ENCODE measurements at regions not wholly inside any gene's neighbourhood (a gene's known extent, or its start where the extent isn't known, plus 50 kb on each side); places are given as distances from the start of the nearest gene placed in this dataset.
A peak's percentile ranks its signal among the peaks of the same experiment; 100 is the strongest.

DNA sequence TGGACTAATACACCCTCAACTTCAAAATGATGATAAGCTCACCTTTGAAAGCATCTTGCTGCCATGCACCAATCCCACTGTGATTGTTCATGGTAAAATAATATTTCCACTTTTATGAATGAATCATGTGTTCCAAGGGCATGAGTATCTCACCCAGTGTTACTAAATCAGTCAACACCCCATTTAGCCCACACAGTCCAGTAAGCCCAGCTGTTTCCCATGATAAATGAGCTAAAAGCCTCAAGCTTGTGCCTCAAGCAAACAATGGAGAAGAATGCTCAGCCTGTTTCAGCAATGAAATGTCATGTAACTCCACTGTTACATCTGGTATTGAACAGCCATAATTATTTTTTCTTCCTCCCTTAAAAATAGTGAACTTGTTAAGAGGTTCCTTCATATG is 442.5 kb downstream of the XPNPEP1 start:
- no peak for DNase-seq (ENCODE audit: low read depth)

DNA sequence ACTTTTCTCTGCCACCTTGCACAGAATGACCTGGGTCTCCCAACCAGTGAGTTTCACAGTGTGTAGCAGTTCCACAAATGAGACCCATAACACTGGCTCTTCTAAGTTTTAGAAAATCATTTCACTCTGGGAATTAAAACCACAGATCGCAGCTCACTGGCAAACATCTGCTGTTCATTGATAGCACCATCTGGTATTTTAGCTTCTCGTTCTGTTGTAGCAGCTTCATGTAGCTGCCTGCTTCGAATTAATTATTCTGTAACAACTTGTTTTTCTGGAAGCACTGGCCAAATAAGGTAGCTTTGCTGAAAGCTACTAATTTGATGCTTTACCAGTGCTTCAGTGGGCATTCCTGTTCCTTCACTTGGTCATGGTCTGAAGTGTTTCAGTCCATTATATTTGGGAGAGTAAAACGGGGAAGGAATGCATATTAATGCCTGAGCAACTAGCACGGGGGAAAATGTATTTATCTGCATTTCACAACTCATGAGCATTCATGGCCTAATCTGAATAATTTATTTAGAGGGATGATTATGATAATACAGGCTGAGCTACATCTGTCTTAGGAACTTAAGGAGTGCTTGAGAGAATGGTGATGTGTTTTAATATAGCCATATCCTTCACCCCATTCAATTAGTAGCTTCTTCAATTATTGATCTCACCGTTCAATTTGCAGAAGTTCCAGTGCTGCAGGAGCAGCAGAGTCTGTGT is 447.4 kb downstream of the XPNPEP1 start:
- no peak for DNase-seq (ENCODE audit: low read depth)

DNA sequence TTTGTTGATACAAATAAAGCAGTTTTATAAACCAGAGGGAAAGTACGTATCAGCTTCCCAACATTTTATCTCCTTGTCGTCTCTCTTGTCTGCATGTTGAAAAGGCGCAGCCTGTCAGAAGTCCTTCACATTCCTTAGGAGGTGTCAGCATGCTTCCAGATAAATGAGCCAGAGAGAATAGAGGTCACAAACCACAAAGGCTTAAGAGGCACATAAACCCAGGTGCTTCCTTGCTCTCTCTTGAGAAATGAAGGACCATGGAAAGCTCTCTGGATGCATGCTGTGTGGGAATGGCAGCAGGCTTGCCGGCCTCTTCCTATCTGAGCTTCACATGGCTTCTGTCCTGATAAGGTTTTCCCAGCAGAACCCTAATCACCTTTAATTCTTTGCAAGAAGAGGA is 448.5 kb downstream of the XPNPEP1 start:
- no peak for DNase-seq (ENCODE audit: low read depth)

DNA sequence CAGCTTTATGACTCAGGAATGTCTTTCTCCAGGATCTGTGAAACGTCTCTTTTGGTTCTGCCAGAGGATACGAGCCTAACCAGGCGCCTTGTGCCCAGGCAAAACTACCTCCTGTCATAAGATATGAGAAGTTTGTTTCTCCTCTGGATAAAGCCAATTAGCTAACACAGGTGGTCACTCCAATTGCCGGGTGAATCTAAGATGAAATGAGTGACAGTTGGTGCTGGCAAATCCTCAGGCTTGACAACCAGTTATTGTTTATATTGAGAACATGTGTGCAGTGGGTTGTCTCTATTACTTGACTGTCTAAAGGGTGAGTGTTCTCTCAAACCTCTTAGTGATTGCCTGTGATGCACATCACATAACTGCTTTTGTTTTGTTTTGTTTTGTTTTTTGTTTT is 449.1 kb downstream of the XPNPEP1 start:
- no peak for DNase-seq (ENCODE audit: low read depth)

DNA sequence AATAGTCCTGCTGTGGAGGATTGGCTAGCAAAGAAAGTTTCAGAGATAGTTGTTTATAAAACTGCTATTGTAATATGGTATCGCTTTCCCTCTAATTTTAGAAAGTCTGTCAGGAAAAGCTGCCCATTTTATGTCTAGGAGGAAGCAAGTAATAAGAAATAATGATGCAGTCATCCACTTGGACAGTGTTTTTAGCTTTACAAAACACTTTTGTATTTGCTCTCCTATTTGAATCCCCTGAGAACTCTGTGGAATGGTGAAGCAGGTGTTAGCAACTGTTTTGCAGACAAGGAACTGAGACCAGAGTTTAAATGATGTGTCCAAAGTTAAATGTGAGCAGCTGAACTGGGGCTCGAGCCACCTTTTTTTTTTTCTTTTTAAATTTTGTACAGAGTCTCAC is 455.8 kb downstream of the XPNPEP1 start:
- no peak for DNase-seq (ENCODE audit: low read depth)

DNA sequence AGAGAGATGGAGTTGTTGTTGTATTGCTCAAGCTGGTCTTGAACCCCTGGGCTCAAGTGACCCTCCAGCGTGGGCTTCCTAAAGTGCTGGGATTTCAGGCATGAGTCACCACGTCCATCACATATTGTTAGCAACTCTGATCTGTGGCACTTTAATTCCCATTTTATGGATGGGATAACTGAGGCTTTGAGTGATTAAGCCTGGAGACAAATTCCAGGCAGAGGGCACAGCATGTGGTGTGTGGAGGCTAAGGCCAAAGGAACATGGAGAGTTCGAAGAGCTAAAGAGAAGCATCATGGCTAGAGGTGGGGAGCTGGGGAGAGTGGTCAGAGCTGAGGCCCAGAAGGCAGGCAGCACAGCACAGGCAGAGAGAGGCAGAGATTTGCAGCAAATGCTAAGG is 458.4 kb downstream of the XPNPEP1 start:
- no peak for DNase-seq (ENCODE audit: low read depth)

DNA sequence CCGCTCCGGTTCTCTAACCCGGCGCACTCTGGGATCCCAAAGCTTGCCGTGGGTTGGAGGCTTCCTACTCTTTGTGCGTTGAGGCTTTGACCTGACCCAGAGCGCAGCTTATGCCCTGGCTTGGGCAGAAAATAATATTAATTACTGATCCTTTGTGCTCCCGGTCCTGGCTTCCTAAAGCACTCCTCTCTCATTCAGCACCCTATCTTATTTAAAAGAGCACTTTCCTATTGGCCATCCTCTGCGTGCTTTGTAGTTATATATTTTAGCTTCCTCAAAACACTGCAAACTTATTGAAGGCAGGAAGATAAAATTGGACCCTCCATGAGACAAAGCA is 466.0 kb downstream of the XPNPEP1 start:
- no peak for DNase-seq (ENCODE audit: low read depth)

DNA sequence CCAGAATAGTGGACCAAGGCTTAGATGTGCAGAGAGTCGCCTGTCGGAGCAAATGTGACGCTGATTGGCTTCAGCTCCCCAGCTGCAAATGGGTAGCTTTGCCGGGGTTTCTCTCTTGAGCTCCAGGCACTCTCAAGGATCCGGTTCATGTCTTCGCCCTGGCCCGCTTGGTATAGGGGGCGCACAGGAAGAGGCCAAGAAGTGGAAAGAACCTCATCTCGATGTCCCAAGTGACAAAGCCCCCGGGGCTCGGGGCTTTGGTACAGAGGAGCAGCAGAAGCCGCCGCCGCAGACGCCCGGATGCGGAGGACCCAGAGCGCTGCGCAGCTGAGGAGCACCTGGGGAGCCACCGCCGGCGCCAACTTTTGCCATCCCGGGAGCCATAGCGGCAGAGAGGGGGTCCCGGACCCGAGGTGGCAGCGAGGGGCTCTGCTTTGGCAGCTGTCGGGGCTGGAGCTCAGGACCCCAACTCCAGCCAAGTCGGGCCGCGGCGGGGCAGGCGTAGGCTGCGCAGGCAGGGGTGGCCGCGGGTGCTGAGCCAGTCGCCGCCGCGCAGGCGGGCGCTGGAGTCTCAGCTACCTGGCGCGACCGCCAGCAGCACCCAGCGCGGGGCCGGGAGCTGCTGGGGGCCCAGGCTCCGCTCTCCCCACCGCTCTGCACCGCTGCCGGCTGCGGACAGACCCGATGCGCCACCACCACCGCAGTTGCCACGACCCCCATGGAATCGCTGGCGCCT is 466.6 kb downstream of the XPNPEP1 start:
- no peak for DNase-seq (ENCODE audit: low read depth)

DNA sequence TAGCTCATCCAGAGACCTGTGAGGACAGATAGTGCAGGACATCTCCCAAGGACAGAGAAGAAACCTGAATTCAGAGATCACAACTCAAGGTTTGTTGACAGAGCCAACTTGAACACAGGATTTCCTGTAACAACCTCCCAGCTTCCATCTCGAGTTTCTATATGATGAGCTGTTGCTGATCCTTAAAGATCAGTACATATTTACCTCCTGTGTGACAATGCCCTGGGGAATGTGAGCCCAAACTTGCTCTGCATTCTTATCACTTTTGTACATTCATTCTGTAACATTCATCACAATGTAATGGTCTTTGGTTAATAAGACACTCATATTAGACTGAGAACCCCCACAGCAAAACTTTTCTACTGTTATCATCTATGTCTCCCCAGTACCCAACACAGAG is 468.6 kb downstream of the XPNPEP1 start:
- no peak for DNase-seq (ENCODE audit: low read depth)

DNA sequence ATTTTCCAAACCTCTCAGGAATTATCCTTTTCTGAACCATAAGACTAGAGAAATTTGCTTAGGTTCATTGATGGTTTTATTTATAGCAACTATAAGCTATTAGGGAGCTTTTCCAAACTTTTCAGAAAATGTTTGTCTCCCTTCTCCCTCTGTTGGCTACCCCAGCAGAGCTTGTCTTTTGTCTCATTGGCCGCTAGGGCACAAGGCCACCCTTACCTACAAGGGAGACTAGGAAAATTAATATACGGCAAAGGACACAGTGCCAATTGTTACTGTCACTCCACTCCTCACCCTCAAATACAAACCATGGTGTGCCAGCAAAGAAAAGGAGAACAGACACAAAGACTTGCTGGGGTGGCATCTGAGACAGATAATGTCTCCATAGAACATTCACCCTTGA is 471.4 kb downstream of the XPNPEP1 start:
- DNase-seq (ENCODE audit: low read depth): no peak

DNA sequence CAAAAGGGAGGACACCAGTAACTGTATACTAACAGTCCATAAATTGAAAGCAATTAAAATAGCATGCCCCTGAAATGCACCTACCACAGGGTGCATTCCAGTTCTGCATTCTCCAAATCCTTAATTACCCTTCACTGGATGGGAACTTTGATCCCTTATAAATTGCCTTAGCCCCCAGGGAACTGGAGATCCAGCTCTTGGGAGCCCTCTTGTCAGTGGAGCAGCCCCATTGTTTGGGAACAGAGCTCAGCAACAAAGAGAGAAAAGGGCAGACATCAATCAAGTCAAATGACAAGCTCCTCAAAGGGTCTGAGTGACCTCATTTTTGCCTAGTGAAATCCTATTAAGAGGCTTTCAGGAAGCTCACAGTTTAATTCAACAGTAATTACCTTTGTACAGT is 472.6 kb downstream of the XPNPEP1 start:
- DNase-seq (ENCODE audit: low read depth): no peak

DNA sequence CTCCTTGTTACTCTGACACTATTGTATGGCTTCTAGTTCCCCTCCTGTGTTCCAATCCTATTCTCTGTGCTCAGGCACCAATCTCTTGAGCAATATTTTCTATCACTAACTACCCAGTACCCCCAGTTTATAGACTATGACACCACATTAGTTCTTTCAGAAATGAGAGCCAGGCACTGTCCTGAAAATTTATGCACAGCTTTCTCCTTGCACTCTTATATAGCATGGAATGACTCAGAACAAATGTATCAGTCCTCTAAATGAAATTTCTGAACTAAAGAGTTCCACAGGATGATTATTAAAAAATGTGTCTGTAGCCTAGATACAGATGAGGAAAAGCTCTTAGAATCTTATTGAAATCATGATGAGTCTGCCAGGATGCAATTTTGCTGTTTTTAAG is 489.9 kb downstream of the XPNPEP1 start:
- no peak for DNase-seq (ENCODE audit: low read depth)

DNA sequence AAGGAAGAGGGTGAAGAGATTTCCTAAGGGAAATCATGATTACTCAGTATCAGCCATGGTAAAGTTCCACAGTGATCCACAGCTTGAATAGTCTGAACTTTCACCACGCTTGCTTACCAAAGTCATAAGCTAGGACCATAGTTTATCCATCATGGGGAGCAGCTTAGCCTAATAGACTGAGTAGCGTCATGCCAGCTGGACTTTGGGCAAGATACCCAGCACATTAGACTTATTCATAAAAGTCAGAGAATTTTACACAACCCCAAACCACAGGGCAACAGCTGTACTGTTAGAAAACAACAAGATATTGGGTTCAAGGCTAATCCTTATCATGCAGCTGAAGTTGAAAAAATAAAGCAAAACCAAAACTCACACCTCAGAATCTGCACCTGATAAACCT is 491.0 kb downstream of the XPNPEP1 start:
- no peak for DNase-seq (ENCODE audit: low read depth)

DNA sequence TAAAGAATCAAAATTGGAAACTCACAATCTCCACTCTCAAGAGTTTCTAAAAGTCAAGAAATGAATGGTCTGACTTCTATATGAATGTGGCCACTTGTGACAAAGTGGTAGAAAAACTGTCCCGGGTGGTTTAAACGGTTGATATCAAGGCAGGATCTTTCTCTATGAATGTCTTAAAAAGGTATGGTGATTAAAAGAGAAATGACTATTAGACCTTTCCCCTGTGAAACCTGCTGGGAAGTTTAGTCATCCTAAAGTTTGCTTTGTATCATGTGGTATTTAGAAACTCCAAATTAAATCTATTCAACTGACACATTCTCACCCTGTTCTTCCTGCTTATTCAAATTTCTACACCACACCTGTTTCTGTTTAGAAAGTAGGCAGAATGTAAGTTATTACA is 492.5 kb downstream of the XPNPEP1 start:
- DNase-seq (ENCODE audit: low read depth): no peak

DNA sequence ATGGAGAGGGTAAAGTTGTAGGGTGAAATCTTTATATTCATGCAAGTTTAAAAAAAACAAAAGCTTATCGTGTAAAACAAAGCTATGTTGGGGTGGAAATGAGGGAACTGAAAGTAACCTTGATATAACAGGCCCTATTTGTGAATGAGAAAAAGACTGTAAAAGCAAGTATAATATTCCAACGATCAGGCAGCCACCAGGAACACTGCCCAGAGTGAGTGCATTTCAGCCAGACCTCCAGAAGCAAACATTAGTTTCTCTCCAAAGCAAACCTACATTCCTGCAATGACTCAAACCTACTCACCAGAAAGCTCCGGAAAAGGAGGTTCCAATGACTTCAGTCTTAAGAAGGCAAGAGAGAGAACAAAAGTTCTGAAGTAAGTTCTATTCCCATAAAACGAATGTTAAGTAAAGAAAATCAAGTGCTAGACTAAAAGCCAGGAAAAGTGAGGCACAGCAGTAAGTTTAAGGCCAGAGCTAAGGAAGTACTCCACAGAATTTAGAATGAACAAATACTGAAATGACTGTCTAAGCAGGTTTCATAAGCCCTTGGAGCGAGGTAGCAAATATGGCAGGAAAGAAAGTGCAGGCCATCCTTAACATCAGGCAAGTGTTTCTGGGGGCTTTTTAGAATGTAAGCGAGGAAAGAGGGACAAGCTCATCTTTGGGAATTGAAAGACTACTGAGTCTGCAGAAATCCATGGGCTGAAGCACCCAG is 493.1 kb downstream of the XPNPEP1 start:
- peak; percentile 12 for DNase-seq (ENCODE audit: low read depth)

DNA sequence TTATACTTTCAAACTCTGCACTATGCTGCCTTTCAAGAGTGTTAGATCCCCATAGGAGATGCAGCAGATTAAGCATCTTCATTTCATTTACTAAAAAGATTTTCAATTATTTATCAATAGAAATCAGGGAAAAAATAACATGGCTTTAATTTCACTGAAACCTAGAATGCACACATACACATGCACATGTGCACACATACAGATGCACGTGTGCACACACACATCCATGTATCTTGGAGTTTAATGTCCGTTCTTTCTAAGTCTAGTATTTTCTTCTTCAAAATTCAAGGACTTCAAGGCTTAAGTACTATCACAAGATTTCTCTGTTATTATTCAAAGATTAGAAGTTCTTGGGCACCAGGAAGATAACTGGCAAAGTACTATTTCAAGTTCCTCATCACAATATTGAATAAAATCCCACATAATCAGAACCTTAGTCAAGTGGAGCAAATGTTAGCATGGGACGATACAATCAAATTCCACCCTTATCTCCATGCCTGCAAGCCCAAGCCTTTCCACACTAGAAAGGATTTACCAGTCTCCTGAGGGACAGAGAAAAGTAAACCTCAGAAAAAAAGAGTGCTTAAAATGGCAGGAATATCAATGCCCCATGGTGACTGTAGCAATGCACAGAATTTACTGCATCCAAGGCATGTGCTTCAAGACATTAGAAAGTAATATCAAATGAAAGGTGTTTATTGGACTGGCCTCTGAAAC is 494.4 kb downstream of the XPNPEP1 start:
- no peak for DNase-seq (ENCODE audit: low read depth)

DNA sequence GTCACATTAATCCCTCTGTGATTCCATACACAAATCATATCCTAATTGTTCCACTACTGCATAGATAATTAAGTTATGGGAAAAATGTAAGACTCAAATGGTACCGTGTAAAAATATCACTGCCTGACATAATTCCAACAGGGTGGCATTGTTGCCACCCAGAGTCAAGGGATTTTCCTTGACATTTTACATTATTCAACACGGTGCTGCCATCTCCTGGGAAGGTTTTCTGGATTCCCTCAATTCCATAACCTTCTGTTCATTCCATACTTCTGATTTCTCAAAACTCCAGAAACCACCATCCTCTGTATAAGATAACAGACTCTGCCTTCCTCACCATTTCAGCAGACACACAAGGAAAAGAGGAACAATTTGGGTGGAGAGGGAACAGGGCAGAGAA is 495.9 kb downstream of the XPNPEP1 start:
- no peak for DNase-seq (ENCODE audit: low read depth)

DNA sequence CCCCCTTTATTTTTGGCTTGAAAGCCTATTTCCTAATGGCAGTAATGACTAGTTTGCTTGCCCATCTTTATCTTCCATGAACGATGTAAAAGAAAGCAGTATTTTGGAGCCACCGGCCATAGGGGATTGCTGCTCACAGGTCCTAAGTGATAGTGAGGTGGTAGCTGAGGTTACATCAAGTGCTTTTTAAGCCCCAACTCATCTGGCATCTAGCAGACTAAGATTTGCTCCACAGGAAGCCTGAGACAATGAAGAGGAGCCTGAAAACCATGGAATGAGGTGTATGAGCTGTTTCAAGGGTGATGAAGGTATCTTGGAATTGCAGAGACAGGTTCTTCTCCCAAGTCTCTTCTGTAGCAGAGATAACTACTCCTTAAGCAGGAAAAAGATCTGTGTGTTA is 496.3 kb downstream of the XPNPEP1 start:
- DNase-seq (ENCODE audit: low read depth): no peak

DNA sequence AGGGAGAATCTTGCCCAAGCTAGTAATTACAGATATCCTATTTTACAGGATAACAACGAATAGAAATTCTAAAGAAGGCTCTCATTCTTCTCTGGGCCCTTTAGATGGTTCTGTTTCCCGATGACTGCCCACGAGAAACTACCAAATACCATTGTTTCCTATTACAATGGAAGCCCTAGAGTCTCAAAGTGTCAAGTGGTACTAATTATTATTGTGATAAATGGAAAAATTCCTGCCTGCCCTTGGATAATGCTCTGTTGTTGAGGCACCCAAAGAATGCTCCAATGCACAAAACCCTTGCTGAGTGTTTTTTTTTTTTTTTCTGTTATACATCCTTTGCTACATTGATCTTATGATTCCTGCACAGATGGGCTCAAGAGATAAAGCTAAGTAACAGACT is 504.5 kb downstream of the XPNPEP1 start:
- DNase-seq (ENCODE audit: low read depth): no peak

DNA sequence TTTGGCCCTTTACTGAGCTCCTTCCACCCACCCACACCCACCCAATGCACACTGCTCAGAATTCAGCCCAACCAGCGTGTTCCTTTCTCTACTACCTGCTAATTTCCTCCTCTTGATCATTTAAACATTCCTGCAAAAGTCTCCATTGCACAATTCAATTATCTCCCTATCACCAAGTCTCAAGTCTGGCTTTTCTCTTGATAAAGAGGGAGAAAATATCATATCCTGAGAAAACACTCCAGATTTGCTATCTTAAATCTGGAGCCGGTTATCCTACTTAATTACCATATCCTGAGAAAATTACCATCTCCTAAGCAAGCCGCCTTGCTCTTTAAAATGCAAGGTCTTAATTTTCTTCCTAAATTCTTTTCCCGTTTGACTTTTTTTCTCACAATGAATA is 505.5 kb downstream of the XPNPEP1 start:
- no peak for DNase-seq (ENCODE audit: low read depth)

DNA sequence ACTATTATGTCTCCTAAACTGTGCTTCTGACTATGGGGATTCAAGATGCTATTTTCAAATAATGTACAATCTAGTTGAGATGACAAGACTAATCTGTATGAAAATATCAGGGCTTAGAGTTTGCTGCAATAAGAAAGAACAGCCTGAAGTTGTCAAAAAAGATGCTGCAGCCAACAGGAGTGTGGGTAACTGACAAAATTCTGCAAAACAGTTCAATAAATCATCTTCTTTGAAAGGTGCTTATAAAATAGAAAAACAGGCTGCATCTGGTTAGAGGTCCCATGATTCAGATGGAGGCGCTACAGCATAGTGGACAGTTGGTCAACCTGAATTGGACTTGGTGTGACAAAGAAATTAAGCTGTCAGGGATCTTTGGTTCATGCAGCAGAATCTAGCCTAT is 511.0 kb downstream of the XPNPEP1 start:
- DNase-seq (ENCODE audit: low read depth): no peak

DNA sequence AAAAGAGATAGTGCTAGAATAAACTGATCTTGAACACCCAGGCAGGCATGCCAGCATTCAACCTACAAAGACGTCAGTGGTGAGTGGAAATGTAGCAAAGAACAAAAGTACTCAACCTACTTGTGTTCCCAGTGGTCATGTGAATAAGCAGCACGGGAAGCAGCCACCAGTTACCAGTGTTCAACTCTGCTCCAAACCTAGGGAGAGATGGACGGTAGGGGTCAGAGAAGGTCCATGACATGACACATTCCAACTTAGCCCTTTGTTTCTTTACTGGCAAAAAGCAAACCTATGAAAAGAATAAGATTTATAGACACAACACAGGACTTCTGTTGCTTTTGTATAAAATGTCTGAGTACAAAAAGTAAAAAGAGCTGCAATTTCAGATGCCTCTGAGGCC is 511.4 kb downstream of the XPNPEP1 start:
- no peak for DNase-seq (ENCODE audit: low read depth)

DNA sequence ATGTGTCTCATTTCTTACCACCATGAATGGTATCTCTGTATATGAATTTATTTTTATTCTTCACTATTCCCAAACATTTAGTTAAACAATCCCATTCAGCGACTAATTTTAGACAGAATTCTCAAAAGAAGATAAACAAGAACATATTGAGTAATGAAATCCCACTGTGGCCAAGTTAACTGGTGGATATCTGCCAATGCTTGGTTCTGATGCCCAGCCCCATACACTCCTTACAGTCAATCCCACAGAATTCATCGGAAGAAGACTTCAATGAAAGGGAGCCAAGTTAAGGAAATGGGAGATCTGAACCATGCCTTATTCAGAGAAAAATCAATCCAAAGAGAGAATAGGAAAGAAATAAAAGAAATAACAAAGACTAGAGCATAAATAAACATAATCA is 518.0 kb downstream of the XPNPEP1 start:
- DNase-seq (ENCODE audit: low read depth): no peak

Data from HS-27A (cell line).